SK-N-SH (cell line): ENCODE measurements at regions not wholly inside any gene's neighbourhood (a gene's known extent, or its start where the extent isn't known, plus 50 kb on each side); places are given as distances from the start of the nearest gene placed in this dataset.

ENCODE experiments used
- CTCF ChIA-PET: fragments of 300-600, 350-600 bp; formaldehyde crosslinking; extraction: SDS; loops from one replicate; lab custom pipeline; 2021; lab: Yijun Ruan, JAX
- POLR2A ChIA-PET: fragments of 350-600 bp; sonication (Branson Sonifier 250); formaldehyde crosslinking; extraction: SDS; loops from one replicate; lab custom pipeline; 2020; ENCODE audit warnings: antibody characterized with exemption, inconsistent platforms; lab: Yijun Ruan, JAX
- DNase-seq: peaks from one replicate; pipeline ENCODE4 v3.0.0; 2012
- H2AFZ ChIP-seq: fragments of 200-600 bp; sonication (generic); 2 replicates; pipeline ENCODE4 v1.8.1; 2016; ENCODE audit warnings: antibody characterized with exemption, mild to moderate bottlenecking, low read depth
- H3F3A ChIP-seq: fragments of 200-600 bp; sonication (generic); replicated peaks from 2 replicates; pipeline ENCODE3; 2016; ENCODE audit warnings: antibody characterized with exemption, mild to moderate bottlenecking; ENCODE audit not compliant: insufficient read depth
- H3K27ac ChIP-seq, 2 experiments: fragments of 200-500 bp in 1 of 2; fragments of 200-600 bp in 1 of 2; sonication (Bioruptor generic) in 1 of 2; sonication (generic), shearing (Covaris generic) in 1 of 2; 2 replicates each; pipeline versions ENCODE4 v1.5.1 to v1.6.1; 2014 to 2016; ENCODE audit warnings: low read depth in 2 of 2, inconsistent platforms in 1 of 2, low read length in 1 of 2, mild to moderate bottlenecking in 1 of 2, mixed read lengths in 1 of 2
- H3K27me3 ChIP-seq: fragments of 200-600 bp; sonication (generic), shearing (Covaris generic); 2 replicates; pipeline ENCODE4 v1.6.1; 2016; ENCODE audit warnings: mixed run types; ENCODE audit not compliant: insufficient read depth
- H3K36me3 ChIP-seq, 2 experiments: fragments of 200-500 bp in 1 of 2; fragments of 200-600 bp in 1 of 2; sonication (Bioruptor generic) in 1 of 2; sonication (generic) in 1 of 2; replicated peaks in 1 of 2; 2 replicates each; pipeline versions ENCODE3 to v1.5.1; 2014 to 2016; ENCODE audit warnings: low read length in 1 of 2, mild to moderate bottlenecking in 1 of 2; ENCODE audit not compliant: insufficient read depth in 2 of 2, control insufficient read depth in 1 of 2
- H3K4me1 ChIP-seq, 2 experiments: fragments of 200-500 bp in 1 of 2; fragments of 200-600 bp in 1 of 2; sonication (Bioruptor generic) in 1 of 2; sonication (generic), shearing (Covaris generic) in 1 of 2; 2 replicates each; pipeline versions ENCODE4 v1.5.1 to v1.6.1; 2014 to 2016; ENCODE audit warnings: low read depth in 1 of 2, low read length in 1 of 2, mixed run types in 1 of 2; ENCODE audit not compliant: insufficient read depth in 2 of 2, control insufficient read depth in 1 of 2
- H3K4me2 ChIP-seq: fragments of 200-600 bp; sonication (generic), shearing (Covaris generic); 2 replicates; pipeline ENCODE4 v1.6.1; 2017; ENCODE audit warnings: mixed run types
- H3K4me3 ChIP-seq, 2 experiments: fragments of 200-500 bp in 1 of 2; fragments of 200-600 bp in 1 of 2; sonication (Bioruptor generic) in 1 of 2; sonication (generic), shearing (Covaris generic) in 1 of 2; 2 replicates each; pipeline versions ENCODE4 v1.5.1 to v1.8.1; 2014 to 2016; ENCODE audit warnings: low read depth in 2 of 2, inconsistent platforms in 1 of 2, low read length in 1 of 2, mild to moderate bottlenecking in 1 of 2, mixed read lengths in 1 of 2, moderate library complexity in 1 of 2
- H3K79me2 ChIP-seq: fragments of 200-600 bp; sonication (generic); 2 replicates; pipeline ENCODE4 v1.8.1; 2017; ENCODE audit warnings: mild to moderate bottlenecking; ENCODE audit not compliant: insufficient read depth
- H3K9ac ChIP-seq: fragments of 200-600 bp; sonication (generic); 2 replicates; pipeline ENCODE4 v1.6.1; 2017; ENCODE audit warnings: mixed run types
- H3K9me2 ChIP-seq: fragments of 200-600 bp; sonication (generic); 2 replicates; pipeline ENCODE4 v1.6.1; 2017; ENCODE audit warnings: mixed run types
- H3K9me3 ChIP-seq: fragments of 200-600 bp; sonication (generic); 2 replicates; pipeline ENCODE4 v1.6.1; 2017; ENCODE audit warnings: mixed run types, mild to moderate bottlenecking, moderate library complexity
- H4K20me1 ChIP-seq: fragments of 200-600 bp; sonication (generic); 2 replicates; pipeline ENCODE4 v1.6.1; 2017; ENCODE audit warnings: mild to moderate bottlenecking, mixed run types; ENCODE audit not compliant: insufficient read depth
- CHD2 ChIP-seq: fragments of 150-350 bp; IDR thresholded peaks from 2 replicates; pipeline ENCODE4 v1.6.1; 2018; ENCODE audit warnings: low read length; ENCODE audit not compliant: partially characterized antibody
- EP300 ChIP-seq, 2 experiments: IDR thresholded peaks; 2 replicates each; pipeline versions ENCODE4 v1.4.0 to v1.6.1; 2012; ENCODE audit warnings: borderline replicate concordance in 1 of 2, low read depth in 1 of 2, low read length in 1 of 2
- EZH2phosphoT487 ChIP-seq: fragments of 200-600 bp; sonication (generic); IDR thresholded peaks from 2 replicates; pipeline ENCODE4 v1.6.1; 2017; ENCODE audit warnings: low read depth, mixed run types, mild to moderate bottlenecking, antibody characterized with exemption, moderate library complexity, borderline replicate concordance
- FOSL2 ChIP-seq: IDR thresholded peaks from 2 replicates; pipeline ENCODE4 v1.4.0; 2012; ENCODE audit warnings: low read depth, mild to moderate bottlenecking, moderate library complexity, borderline replicate concordance
- GABPA ChIP-seq: IDR thresholded peaks from 2 replicates; pipeline ENCODE4 v1.4.0; 2012; ENCODE audit warnings: low read depth, mild to moderate bottlenecking
- JUND ChIP-seq: IDR thresholded peaks from 2 replicates; pipeline ENCODE4 v1.4.0; 2012
- MEF2A ChIP-seq: IDR thresholded peaks from 2 replicates; pipeline ENCODE4 v1.4.0; 2012; ENCODE audit warnings: low read depth, borderline replicate concordance
- MXI1 ChIP-seq: IDR thresholded peaks from 2 replicates; pipeline ENCODE4 v1.6.1; 2012; ENCODE audit warnings: mild to moderate bottlenecking, low read depth, low read length, improper control_type of control experiment
- NFIC ChIP-seq: IDR thresholded peaks from 2 replicates; pipeline ENCODE4 v1.4.0; 2012; ENCODE audit warnings: borderline replicate concordance
- NRF1 ChIP-seq: IDR thresholded peaks from 2 replicates; pipeline ENCODE4 v1.6.1; 2012; ENCODE audit warnings: low read depth, mild to moderate bottlenecking, low read length
- PBX3 ChIP-seq: IDR thresholded peaks from 2 replicates; pipeline ENCODE4; 2012
- RCOR1 ChIP-seq: fragments of 150-350 bp; IDR thresholded peaks from 2 replicates; pipeline ENCODE4 v1.6.1; 2017; ENCODE audit warnings: antibody characterized with exemption, low read length
- RFX5 ChIP-seq: IDR thresholded peaks from 2 replicates; pipeline ENCODE4 v1.6.1; 2012; ENCODE audit warnings: mild to moderate bottlenecking, improper control_type of control experiment, low read length
- SIN3A ChIP-seq: IDR thresholded peaks from 2 replicates; pipeline ENCODE4 v1.6.1; 2012; ENCODE audit warnings: low read depth, mild to moderate bottlenecking, low read length, moderate library complexity, borderline replicate concordance
- SMC3 ChIP-seq: IDR thresholded peaks from 2 replicates; pipeline ENCODE4 v1.6.1; 2012; ENCODE audit warnings: low read depth, low read length, improper control_type of control experiment
- TAF1 ChIP-seq: IDR thresholded peaks from 2 replicates; pipeline ENCODE4 v1.6.1; 2012; ENCODE audit warnings: low read depth, mild to moderate bottlenecking, low read length, moderate library complexity, borderline replicate concordance
- TCF12 ChIP-seq: IDR thresholded peaks from 2 replicates; pipeline ENCODE4 v1.4.0; 2012
- TEAD4 ChIP-seq: IDR thresholded peaks from 2 replicates; pipeline ENCODE4 v1.4.0; 2012; ENCODE audit warnings: mild to moderate bottlenecking, borderline replicate concordance; ENCODE audit not compliant: insufficient read depth
- WGBS: methylation state at CpG from one replicate; pipeline ENCODE4 v1.1.6; 2017; ENCODE audit warnings: low lambda C conversion rate; 5-methylcytosine and 5-hydroxymethylcytosine counted together
- TF ChIP-seq, protein P1 (sequence below): fragments of 200-600 bp; sonication (generic); IDR thresholded peaks from 2 replicates; pipeline ENCODE4 v1.6.1; 2017; ENCODE audit warnings: antibody characterized with exemption, mild to moderate bottlenecking, moderate library complexity
- TF ChIP-seq, protein P2 (sequence below): fragments of 150-350 bp; IDR thresholded peaks from 2 replicates; pipeline ENCODE4 v1.6.1; 2017; ENCODE audit warnings: antibody characterized with exemption, low read length, low read depth, borderline replicate concordance

- Histone ChIP-seq H3K4me2 (no peak overlapping the region), H3K4me3 (no peak overlapping the region), H3K9me2 (no peaks in the 10 kb centered on the region), H3K27ac (no peak overlapping the region), H3K9ac (no peak overlapping the region), H3K27me3 (no peaks in the 10 kb centered on the region), H3K36me3 (no peaks in the 10 kb centered on the region), H3K4me1 (no peaks in the 10 kb centered on the region), H3K79me2 (no peaks in the 10 kb centered on the region), H3K9me3 (no peaks in the 10 kb centered on the region), H2AFZ (no peak overlapping the region), H4K20me1 (no peaks in the 10 kb centered on the region), H3F3A (no peaks in the 10 kb centered on the region)
- 8% methylated on average over 3 of the region's 3 CpGs for WGBS
- DNase-seq, result no peak
- TF ChIP-seq GABPA, result no peak
- TF ChIP-seq EZH2phosphoT487, result no peak
- TF ChIP-seq FOSL2, result no peak
- TF ChIP-seq TCF12, result no peak
- TF ChIP-seq MXI1, result no peak
- no peak for TF ChIP-seq RFX5
- TF ChIP-seq, protein P1, sequence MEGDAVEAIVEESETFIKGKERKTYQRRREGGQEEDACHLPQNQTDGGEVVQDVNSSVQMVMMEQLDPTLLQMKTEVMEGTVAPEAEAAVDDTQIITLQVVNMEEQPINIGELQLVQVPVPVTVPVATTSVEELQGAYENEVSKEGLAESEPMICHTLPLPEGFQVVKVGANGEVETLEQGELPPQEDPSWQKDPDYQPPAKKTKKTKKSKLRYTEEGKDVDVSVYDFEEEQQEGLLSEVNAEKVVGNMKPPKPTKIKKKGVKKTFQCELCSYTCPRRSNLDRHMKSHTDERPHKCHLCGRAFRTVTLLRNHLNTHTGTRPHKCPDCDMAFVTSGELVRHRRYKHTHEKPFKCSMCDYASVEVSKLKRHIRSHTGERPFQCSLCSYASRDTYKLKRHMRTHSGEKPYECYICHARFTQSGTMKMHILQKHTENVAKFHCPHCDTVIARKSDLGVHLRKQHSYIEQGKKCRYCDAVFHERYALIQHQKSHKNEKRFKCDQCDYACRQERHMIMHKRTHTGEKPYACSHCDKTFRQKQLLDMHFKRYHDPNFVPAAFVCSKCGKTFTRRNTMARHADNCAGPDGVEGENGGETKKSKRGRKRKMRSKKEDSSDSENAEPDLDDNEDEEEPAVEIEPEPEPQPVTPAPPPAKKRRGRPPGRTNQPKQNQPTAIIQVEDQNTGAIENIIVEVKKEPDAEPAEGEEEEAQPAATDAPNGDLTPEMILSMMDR, result no peak
- no peak for TF ChIP-seq TEAD4
- TF ChIP-seq EP300 (IDR thresholded peaks at IDR 0.05; ENCODE audit: borderline replicate concordance in 1 of 2, low read depth in 1 of 2, low read length in 1 of 2), result no peak
- TF ChIP-seq RCOR1, result no peak
- TF ChIP-seq CHD2, result no peak
- ChIA-PET POLR2A (no interaction called here), CTCF (no interaction called here)
Measured at GRCh38 chr10:9615189-9615588, 1402.5 kb upstream of the CELF2 start.

- H3F3A ChIP-seq, result no peaks in the 10 kb centered on the region
- no peaks in the 10 kb centered on the region for H3K4me1 ChIP-seq
- TF ChIP-seq RCOR1 (no peak), RFX5 (no peak), GABPA (no peak), TAF1 (no peak), SMC3 (no peak), NFIC (no peak), JUND (no peak), MEF2A (no peak), PBX3 (no peak), NRF1 (no peak), CHD2 (no peak), SIN3A (no peak), EZH2phosphoT487 (no peak)
- TF ChIP-seq, protein P2, sequence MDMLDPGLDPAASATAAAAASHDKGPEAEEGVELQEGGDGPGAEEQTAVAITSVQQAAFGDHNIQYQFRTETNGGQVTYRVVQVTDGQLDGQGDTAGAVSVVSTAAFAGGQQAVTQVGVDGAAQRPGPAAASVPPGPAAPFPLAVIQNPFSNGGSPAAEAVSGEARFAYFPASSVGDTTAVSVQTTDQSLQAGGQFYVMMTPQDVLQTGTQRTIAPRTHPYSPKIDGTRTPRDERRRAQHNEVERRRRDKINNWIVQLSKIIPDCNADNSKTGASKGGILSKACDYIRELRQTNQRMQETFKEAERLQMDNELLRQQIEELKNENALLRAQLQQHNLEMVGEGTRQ, result no peak
- TF ChIP-seq, all 33 proteins: peak for 0
- H3K4me2 ChIP-seq, result no peak overlapping the region
- no peak overlapping the region for H3K27ac ChIP-seq
- ChIA-PET POLR2A (no interaction called here), CTCF (interaction anchor here (1.1 to 1.3 kb wide), 2 partner anchors 13 to 278 kb away, joined by 3 to 4 read pairs; no protein-coding TSS in a partner anchor)
- WGBS, result 12% methylated on average over 6 of the region's 6 CpGs
- DNase-seq, result no peak
- H4K20me1 ChIP-seq, result no peaks in the 10 kb centered on the region
- H3K9ac ChIP-seq, result no peak overlapping the region
- no peaks in the 10 kb centered on the region for H3K79me2 ChIP-seq
- H3K9me3 ChIP-seq, result no peaks in the 10 kb centered on the region
- no peaks in the 10 kb centered on the region for H3K9me2 ChIP-seq
- H3K4me3 ChIP-seq, result no peak overlapping the region
- no peaks in the 10 kb centered on the region for H3K27me3 ChIP-seq
- H3K36me3 ChIP-seq, result no peaks in the 10 kb centered on the region
- H2AFZ ChIP-seq, result no peak overlapping the region
Measured at GRCh38 chr10:9621216-9621615, 1396.5 kb upstream of the CELF2 start.
